Stimulated activated CD4-positive, alpha-beta T cell treated with anti-CD3 and anti-CD28 coated beads, Interleukin-4, amount 100 ng/mL, for 4 hours (primary cell): ENCODE measurements at regions not wholly inside any gene's neighbourhood (a gene's known extent, or its start where the extent isn't known, plus 50 kb on each side); places are given as distances from the start of the nearest gene placed in this dataset.
A peak's percentile ranks its signal among the peaks of the same experiment; 100 is the strongest.

Experiments
- DNase-seq, 2 experiments: peaks; one replicate each; pipeline ENCODE4 v3.0.0-alpha.2; 2020

DNA sequence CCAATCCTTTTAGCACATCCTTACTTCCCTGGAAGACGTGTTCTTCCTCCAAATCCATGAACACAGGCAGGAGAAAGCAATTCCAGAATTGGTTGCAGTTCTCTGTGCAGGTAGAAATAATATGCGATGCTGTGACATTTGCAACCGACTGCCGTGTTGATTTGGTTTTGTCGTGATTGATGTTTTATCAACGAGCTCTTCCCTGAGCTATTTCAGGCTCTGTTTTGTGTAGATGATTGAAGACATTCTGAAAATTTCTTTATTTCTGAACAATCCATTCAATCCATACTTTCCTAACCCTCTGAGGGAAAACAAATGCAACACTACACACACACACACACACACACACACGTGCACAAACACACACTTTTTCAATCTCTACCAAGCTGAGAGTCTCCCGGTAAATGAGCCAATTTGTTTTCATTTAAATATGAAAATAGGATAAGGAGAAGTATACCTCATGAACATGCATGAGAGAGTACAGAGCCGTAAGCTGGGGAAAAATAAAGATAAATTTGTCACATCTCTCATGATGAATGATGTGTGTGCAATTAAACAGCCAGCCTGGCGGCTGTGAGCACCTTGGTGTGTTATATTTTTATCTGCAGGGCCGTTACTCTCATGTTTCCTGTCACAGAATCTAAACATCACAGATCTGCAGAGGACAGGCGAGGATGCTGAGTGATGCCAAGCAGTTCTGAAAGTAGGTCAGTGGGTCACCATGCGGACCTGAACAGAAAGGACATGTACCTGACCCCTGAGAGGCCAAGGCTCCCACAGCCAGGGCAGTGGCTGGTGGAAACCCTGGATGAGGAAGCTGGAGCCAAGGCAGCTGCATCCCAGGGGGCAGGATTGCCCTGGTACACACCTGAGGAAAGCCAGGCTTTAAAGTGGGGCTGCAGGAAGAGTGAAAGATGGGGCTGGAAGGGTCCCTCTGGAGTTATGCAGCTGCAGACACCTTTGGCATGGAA, 64.8 kb downstream of the PDCL3 start:
- no peak for DNase-seq

DNA sequence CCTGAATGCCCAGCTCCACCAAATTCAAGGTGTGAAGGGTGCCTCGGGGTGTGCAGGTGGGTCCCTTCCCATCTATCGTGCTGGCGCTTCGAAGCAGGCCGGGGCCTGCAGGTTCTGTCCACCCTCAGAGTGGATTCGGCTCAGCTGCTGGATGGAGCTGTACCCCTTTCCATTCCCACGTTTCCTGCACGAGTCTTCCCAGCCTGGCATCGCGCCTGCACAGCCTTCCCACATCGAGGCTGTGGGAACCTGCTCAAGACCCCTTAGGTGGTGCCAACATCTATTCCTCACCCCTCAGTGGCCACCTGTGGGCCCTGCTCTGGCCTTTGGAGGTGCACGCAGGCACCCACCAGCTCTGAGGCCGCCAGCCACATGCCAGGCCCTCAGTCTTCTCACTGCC, 65.7 kb downstream of the PDCL3 start:
- no peak for DNase-seq

DNA sequence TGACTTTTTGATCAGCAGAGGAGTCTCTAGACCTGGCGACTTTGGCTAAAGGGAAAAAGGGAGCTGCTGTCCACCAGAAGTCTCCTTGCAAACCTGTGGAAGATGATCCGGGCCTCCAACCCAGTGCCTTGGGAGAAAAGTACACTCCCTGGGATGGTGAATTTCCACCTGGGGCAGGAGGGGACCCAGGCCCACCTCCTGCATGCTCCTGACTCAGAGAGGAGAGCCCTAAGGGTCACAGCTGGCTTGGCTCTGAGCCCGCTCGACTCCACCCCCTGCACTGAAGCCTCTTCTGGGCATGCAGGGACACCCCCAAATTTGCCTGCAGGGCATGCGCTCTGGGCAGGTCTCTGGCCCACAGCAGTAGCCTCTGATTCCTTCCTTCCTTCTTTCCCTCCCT, 66.5 kb downstream of the PDCL3 start:
- DNase-seq = no peak

DNA sequence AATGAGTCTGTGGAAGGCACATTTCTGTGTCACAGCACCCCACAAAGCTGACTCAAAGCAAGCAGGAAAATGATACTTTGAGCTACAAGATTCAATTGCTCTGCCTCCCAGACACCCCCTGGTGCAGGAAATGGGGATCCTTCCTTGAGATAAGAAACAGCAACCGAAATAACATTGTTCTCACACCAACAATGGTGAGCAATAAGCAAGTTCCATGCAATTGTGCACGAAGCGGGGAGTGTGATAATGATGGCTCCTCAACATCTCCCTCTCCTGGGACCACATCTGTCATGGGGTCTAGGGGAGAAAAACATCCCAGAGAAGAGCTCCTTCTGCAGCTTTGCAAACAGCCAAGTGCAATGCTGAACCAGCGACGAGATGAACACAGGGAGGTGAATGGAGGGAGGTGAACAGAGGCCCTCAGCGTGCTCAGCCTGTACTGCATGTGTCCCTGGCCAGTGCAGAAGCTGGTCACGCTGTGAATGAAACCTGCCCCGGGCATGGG, 67.7 kb downstream of the PDCL3 start:
- no peak for DNase-seq

- no peak for DNase-seq
Measured at GRCh38 chr2:100632037-100632436, 69.2 kb downstream of the PDCL3 start.

GRCh38 chr2:100632759-100633158, 70.0 kb downstream of the PDCL3 start:
- no peak for DNase-seq

DNA sequence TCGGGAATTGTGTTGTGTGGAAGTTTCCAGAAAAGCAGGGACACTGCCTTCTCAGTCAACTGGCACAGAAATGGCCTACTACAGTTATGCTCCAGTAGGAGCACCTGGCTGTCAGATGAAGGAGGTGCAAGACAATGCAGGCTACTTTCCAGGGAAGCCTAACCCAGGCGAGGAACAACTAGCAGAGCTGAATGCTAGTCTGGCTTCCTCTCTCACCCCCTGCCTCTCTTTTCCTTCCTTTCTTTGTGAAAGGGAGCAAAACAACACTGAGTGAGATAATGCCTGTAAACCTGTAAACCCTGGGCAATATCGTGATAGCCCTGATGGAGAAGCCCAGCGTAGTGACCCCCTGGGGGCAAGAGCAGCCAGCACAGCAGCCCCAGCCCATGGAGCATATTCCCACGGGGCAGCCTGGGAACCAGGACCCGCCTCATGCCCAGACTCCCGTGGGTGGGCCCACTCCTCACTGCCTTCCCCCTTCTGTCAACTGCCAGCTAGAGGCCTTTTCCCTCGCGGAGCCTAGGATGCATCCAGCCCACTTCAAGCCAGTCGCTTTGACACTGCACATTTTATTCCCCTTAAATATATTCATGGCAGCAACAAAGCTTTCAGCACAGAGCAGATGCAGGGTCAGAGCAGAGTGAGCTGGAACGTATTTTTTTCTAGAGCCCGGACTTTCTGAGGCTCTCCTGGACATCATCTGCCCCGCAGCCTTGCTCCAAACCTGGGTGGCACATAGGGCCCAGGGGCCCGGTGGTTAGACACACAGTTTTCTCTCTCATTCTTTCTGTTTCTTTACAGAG, 77.0 kb downstream of the PDCL3 start:
- no peak for DNase-seq

GRCh38 chr2:100640431-100641124, 77.8 kb downstream of the PDCL3 start:
- DNase-seq = no peak

DNA sequence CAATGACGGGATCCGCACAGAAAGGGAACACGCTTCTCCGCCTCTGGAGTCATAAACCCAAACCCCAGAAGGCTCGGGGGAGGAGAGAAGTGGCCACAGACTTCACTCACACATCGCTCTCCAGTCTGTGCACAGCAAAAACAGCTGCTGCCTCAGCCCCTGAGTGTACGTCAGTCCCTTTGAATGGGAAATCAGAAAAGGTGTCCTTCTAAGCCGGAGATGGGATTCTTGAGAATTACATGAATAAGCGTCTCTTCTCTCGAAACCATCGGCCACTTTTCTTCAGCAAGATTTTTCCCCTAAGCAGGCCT, 78.3 kb downstream of the PDCL3 start:
- no peak for DNase-seq

GRCh38 chr2:100642425-100642824, 79.6 kb downstream of the PDCL3 start:
- DNase-seq = no peak

DNA sequence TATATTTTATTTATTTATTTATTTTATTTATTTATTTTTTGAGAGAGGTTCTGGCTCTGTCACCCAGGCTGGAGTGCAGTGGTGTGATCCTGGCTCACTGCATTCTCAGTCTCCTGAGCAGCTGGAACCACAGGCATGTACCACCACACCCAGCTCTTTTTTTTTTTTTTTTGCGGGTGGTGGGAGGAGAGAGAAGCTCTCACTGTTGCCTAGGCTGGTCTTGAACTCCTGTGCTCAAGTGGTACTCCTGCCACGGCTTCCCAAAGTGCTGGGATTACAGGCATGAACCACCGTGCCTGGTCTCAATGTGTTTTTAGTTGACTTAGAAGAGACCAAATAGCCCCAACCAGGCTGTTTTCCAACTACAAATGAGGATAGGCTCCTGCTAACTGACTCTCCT, 80.7 kb downstream of the PDCL3 start:
- DNase-seq = no peak

DNA sequence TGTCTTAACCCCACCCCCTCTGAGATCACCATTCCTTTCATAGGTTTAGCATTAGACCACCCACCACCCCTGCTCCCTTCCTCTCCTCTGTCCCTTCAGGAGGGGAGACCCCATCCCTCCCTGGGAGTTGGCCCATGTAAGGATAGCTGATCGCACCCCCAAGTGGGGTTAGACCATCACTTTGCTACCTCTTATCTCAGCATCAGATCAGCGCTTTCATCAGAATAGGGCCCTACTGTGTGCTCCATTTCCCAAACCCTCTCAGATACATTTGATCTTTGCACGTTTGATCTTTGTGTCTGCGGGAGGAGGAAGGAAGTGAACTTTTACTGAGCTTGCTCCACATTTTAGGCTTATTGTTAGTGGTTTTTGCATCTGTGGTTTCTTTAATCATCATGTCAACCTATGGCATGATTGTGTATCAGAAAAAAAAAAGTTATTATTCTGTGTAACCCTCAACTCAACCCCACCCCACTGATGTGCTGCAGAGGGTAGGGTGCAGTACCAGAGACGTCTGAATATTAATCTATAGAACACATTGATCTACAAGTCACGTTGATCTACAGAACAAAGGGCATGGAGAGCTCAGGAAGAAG, 81.2 kb downstream of the PDCL3 start:
- no peak for DNase-seq

DNA sequence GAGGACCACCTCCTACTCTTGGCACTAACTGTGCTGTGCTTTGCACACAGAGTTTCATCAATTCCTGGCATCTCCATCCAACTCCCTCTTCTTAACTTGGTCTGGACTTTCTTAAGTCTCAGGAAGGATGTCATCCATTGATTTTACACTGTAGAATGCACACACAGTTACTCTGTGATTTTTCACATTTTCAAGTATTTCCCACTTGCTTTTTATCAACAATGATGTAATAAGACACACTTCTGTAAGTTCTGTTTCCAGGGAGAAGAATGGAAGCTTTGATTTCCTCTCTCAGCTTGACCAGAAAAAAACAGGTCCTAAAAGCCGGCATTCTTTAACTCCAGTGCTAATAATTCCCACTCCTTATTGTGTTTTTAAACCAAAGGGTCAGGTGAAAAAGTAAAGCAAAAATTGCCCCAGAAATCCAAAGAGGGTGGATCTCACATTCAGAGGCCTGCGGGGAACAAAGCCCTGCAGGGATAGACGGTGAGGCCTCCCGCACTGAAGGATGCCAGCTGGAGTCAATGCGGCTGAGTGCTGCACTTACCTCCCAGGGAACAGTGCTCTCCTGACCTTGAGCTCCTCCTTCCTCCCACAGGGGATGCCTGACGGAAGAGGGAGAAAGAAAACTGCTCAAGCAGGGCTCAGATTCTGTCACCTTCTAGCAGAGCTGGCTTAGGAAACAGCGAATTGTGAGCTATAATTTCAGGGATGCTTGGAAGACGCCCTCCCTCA, 83.1 kb downstream of the PDCL3 start:
- no peak for DNase-seq

DNA sequence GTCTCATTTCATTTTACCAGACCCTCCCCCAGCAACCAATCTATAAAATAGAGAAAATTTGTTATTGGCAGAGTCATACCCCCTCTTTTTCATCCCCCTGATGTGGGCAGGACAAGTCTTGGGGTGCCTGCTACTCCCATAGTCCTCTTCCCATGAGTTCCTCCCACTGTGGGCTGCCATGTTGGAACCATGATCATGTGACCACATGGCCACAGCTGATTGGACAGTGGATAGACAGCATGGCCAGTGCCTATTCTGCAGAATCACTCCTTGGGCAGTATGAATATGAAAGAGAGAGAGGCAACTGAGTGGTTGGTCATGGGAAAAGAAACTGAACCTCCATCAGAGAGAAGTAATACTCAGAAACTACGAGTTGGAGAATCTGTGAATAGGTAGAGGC, 84.9 kb downstream of the PDCL3 start:
- no peak for DNase-seq

- no peak for DNase-seq
Measured at GRCh38 chr2:100650151-100650550, 87.4 kb downstream of the PDCL3 start.

- DNase-seq = peak in 1 of 2 experiments; percentile 9
Measured at GRCh38 chr2:100653449-100654035, 90.7 kb downstream of the PDCL3 start.

DNA sequence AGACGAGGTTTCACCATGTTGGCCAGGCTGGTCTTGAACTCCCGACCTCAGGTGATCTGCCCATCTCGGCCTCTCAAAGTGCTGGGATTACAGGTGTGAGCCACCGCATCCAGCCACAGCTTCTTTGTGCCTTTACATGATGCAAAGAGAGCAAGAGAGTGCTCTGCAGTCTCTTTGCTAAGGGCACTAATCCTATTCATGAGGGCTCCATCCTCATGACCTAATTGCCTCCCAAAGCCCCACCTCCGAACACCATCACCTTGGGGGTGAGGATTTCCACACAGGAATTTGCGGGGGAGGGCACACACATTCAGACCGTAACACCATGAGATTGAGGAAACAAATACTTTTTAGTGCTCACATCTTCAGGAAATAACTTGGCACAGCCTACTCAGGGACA, 91.8 kb downstream of the PDCL3 start:
- no peak for DNase-seq

DNA sequence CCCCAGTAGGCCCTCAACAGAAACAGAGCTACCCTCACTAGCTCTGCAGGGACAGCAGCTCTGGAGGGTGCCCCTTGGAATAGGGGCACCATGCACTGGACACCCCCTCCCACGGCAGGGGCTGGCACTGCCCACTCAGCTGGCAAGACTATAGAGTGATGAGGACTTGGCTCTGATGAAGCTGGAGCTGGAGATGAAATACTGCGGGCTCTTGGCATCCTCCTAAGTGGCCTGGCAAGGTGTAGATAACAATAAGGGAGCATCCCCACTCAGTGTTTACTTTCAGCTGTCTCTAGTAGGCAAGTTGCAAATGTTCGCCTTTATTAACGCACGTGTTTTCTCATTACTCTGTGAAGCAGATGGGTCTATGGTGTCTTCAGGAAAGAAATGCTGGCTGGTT, 92.7 kb downstream of the PDCL3 start:
- DNase-seq = no peak

DNA sequence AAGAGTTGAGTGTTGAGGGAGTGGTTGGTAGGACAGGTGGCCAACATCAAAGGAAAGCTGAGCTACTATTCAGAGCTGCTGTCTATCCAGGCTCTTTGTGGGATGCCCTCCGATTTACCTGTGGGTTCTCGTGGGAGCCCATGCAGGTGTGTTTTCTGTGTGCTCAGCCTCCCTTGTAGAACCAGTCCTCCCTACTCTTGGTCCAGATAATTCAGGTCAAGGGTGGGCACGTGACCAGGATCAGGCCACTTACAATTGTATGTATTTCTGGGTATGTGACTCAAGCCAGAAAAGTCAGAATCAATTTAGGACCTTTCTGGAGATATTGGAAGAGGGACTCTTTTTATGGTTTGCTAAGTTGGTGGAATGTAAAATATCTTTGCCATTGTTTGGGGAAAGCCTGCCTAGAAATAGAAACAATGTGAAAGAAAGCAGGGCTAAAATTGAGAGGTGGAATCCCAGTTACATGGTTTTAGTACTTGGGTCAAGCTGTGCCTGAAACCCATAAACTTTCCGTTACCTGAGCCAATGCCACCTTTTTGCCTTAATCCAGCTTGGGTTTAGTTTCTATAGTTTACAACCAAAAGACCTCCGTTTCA, 93.2 kb downstream of the PDCL3 start:
- DNase-seq = no peak

GRCh38 chr2:100658017-100658416, 95.2 kb downstream of the PDCL3 start:
- no peak for DNase-seq

DNA sequence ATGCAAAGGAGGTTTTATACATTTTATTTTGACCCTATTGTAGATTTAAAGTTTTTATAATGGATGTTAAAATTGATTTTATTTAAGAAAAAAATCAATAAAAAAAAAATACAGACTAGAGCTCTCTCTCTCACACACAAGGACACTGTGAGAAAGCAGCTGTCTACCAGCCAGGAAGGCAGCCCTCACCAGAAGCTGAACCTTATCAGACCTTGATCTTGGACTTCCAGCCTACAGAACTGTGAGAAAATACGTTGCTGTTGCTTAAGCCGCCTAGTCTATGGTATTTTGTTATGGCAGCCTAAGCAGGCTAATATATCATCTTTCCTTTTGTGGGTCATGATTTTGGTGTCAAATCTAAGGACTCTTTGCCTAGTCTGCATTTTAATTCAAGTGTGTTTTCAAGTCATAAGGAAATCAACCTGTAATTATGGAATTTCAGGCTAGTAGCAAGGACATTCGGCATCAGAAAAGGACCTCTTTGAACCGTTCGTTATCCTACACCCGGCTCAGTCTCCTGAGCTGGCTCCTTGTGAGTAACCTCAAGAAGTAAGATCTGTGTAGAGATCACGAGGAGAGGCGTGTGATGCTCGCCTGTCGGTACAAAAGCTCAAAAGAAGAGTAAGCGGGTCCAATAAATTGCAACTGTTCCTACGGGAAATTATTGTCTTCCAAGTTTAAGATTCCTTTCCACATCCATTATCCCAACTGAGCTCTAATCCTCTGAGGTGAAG, 98.2 kb downstream of the PDCL3 start:
- DNase-seq = no peak
